Testis (tissue), 2 donors: ENCODE measurements at regions not wholly inside any gene's neighbourhood (a gene's known extent, or its start where the extent isn't known, plus 50 kb on each side); places are given as distances from the start of the nearest gene placed in this dataset.
A peak's percentile ranks its signal among the peaks of the same experiment; 100 is the strongest.

Experiments used
- DNase-seq: peaks from one replicate; pipeline ENCODE4 v3.0.0-alpha.2; 2019
- H3K27ac ChIP-seq, 2 donors: fragments of 200-600 bp; sonication (generic); one replicate each; pipeline ENCODE4 v1.5.1; 2019
- H3K27me3 ChIP-seq: fragments of 200-600 bp; sonication (generic); one replicate; pipeline ENCODE4 v1.5.1; 2019
- H3K36me3 ChIP-seq: fragments of 200-600 bp; sonication (generic); one replicate; pipeline ENCODE4 v1.5.1; 2017; ENCODE audit warnings: low read depth; ENCODE audit errors: missing control alignments
- H3K4me1 ChIP-seq: fragments of 200-600 bp; sonication (generic); one replicate; pipeline ENCODE4 v1.5.1; 2019
- H3K4me3 ChIP-seq, 2 donors: fragments of 200-600 bp; sonication (generic); one replicate each; pipeline ENCODE4 v1.5.1; 2017 to 2019
- H3K9me3 ChIP-seq: fragments of 200-600 bp; sonication (generic); one replicate; pipeline ENCODE4 v1.5.1; 2017
- POLR2A ChIP-seq: fragments of 450-650 bp; IDR thresholded peaks from one replicate; pipeline ENCODE4 v1.6.1; 2017; ENCODE audit warnings: antibody characterized with exemption, mild to moderate bottlenecking, moderate library complexity
- WGBS, 2 donors: methylation state at CpG; one replicate each; pipeline ENCODE4 v1.1.5; 2018; 5-methylcytosine and 5-hydroxymethylcytosine counted together
- intact Hi-C: fragments of 100-400 bp; cut with DNase I; formaldehyde crosslinking; loops from one replicate; pipeline ENCODE4 v1.15.1; 2023; ENCODE audit warnings: low total_unique reads
- TF ChIP-seq, protein P1 (sequence below), 3 experiments: fragments of 450-650 bp in 2 of 3; fragments of 200-600 bp in 1 of 3; sonication (generic) in 1 of 3; IDR thresholded peaks; one replicate each; pipeline ENCODE4 v1.5.1; 2016 to 2019; ENCODE audit warnings: antibody characterized with exemption in 3 of 3, mild to moderate bottlenecking in 2 of 3, moderate library complexity in 1 of 3

DNA sequence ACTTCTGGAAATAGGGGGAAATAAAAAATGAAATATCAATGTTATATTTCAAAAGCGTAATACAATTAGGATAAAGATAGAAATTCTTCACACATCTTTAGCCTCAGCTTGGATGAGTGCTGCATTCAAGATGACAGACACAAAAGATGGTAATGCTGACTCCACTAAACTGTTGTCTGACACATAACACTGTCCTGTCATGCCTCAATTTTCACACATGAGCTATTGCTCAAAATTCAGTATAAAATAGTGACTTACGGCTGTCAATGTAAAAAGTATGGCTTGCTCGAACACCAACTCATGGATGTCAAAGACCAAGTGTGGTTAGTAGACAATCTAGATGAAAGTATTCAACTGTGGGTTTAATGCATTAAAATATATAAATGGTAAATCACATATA, 94.5 kb downstream of the KLF12 start:
- Histone ChIP-seq H3K4me3 (no peak overlapping the region), H3K27me3 (no peaks in the 10 kb centered on the region), H3K9me3 (no peaks in the 10 kb centered on the region), H3K27ac (no peak overlapping the region), H3K36me3 (no peaks in the 10 kb centered on the region), H3K4me1 (peaks cover 10% of the 10 kb centered on the region)
- intact Hi-C loops = no loop called here
- TF ChIP-seq POLR2A = no peak
- TF ChIP-seq, protein P1, sequence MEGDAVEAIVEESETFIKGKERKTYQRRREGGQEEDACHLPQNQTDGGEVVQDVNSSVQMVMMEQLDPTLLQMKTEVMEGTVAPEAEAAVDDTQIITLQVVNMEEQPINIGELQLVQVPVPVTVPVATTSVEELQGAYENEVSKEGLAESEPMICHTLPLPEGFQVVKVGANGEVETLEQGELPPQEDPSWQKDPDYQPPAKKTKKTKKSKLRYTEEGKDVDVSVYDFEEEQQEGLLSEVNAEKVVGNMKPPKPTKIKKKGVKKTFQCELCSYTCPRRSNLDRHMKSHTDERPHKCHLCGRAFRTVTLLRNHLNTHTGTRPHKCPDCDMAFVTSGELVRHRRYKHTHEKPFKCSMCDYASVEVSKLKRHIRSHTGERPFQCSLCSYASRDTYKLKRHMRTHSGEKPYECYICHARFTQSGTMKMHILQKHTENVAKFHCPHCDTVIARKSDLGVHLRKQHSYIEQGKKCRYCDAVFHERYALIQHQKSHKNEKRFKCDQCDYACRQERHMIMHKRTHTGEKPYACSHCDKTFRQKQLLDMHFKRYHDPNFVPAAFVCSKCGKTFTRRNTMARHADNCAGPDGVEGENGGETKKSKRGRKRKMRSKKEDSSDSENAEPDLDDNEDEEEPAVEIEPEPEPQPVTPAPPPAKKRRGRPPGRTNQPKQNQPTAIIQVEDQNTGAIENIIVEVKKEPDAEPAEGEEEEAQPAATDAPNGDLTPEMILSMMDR (IDR thresholded peaks at IDR 0.05) = no peak
- DNase-seq = no peak
- 93 to 94% methylated on average over 3 of the region's 3 CpGs for WGBS, 2 donors

DNA sequence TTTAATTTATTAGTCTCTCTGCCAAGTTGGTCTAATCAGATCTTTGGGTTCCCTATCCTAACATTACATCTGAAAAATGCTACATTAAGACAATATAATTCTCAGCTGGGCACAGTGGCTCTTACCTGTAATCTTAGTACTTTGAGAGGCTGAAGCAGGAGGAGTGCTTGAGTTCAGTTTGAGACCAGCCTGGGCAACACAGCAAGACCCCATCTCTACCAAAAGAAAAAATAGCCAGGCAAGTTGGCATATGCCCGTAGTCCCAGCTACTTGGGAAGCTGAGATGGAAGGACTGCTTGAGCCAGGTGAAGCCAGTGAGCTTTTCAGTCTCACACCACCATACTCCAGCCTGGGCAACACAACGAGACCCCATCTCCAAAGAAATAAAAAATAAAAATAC, 95.0 kb downstream of the KLF12 start:
- intact Hi-C loops = no loop called here
- H3K27me3 ChIP-seq = no peaks in the 10 kb centered on the region
- H3K4me3 ChIP-seq = no peak overlapping the region
- TF ChIP-seq, protein P1 (IDR thresholded peaks at IDR 0.05) = no peak
- no peak for TF ChIP-seq POLR2A
- WGBS, 2 donors = 88 to 98% methylated on average over 2 of the region's 2 CpGs
- no peak overlapping the region for H3K27ac ChIP-seq
- H3K36me3 ChIP-seq = no peaks in the 10 kb centered on the region
- no peak for DNase-seq
- H3K9me3 ChIP-seq = no peaks in the 10 kb centered on the region
- H3K4me1 ChIP-seq = peaks cover 10% of the 10 kb centered on the region

DNA sequence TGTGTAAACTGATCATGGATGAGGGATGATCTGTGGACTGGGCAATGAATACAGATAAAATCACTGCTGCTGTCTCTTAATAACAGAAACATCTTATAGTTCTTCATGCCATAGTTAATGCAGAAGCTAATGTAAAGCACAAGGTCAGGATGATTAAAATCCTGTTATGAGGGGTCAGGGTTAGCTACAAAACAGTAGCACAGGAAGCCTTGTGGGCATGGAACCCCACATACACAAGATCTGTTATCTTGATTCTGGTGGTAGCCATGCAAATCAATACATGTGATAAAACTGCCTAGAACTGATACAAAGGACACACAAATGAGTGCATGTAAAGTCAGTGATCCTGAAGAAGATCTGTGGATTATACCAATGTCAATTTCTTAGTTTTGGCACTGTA, 96.4 kb downstream of the KLF12 start:
- intact Hi-C loops = no loop called here
- H3K27ac ChIP-seq = no peak overlapping the region
- TF ChIP-seq POLR2A = no peak
- TF ChIP-seq, protein P1 (IDR thresholded peaks at IDR 0.05) = no peak
- DNase-seq = no peak
- H3K27me3 ChIP-seq = no peaks in the 10 kb centered on the region
- H3K4me1 ChIP-seq = peaks cover 10% of the 10 kb centered on the region
- no peak overlapping the region for H3K4me3 ChIP-seq
- no peaks in the 10 kb centered on the region for H3K36me3 ChIP-seq
- H3K9me3 ChIP-seq = no peaks in the 10 kb centered on the region

GRCh38 chr13:74036373-74036772, 97.8 kb downstream of the KLF12 start:
- H3K27ac ChIP-seq = peak overlapping the region in 1 of 2 donors; percentile 31
- no peak overlapping the region for H3K4me3 ChIP-seq
- no peaks in the 10 kb centered on the region for H3K9me3 ChIP-seq
- intact Hi-C loops = no loop called here
- 76 to 79% methylated on average over 2 of the region's 2 CpGs for WGBS, 2 donors
- H3K27me3 ChIP-seq = no peaks in the 10 kb centered on the region
- DNase-seq = no peak
- H3K36me3 ChIP-seq = no peaks in the 10 kb centered on the region
- TF ChIP-seq, protein P1 (IDR thresholded peaks at IDR 0.05) = no peak
- TF ChIP-seq POLR2A = no peak
- H3K4me1 ChIP-seq = peaks cover 10% of the 10 kb centered on the region

GRCh38 chr13:74035896-74036295, 98.3 kb downstream of the KLF12 start:
- no peak for TF ChIP-seq POLR2A
- no peaks in the 10 kb centered on the region for H3K27me3 ChIP-seq
- H3K36me3 ChIP-seq = no peaks in the 10 kb centered on the region
- no peak overlapping the region for H3K4me3 ChIP-seq
- intact Hi-C loops = no loop called here
- H3K4me1 ChIP-seq = peaks cover 10% of the 10 kb centered on the region
- H3K27ac ChIP-seq = peak overlapping the region in 1 of 2 donors; percentile 31
- no peaks in the 10 kb centered on the region for H3K9me3 ChIP-seq
- 78 to 86% methylated on average over 3 of the region's 3 CpGs for WGBS, 2 donors
- DNase-seq = no peak
